ENCODE measurements at regions not wholly inside any gene's neighbourhood (a gene's known extent, or its start where the extent isn't known, plus 50 kb on each side); places are given as distances from the start of the nearest gene placed in this dataset.

DNA sequence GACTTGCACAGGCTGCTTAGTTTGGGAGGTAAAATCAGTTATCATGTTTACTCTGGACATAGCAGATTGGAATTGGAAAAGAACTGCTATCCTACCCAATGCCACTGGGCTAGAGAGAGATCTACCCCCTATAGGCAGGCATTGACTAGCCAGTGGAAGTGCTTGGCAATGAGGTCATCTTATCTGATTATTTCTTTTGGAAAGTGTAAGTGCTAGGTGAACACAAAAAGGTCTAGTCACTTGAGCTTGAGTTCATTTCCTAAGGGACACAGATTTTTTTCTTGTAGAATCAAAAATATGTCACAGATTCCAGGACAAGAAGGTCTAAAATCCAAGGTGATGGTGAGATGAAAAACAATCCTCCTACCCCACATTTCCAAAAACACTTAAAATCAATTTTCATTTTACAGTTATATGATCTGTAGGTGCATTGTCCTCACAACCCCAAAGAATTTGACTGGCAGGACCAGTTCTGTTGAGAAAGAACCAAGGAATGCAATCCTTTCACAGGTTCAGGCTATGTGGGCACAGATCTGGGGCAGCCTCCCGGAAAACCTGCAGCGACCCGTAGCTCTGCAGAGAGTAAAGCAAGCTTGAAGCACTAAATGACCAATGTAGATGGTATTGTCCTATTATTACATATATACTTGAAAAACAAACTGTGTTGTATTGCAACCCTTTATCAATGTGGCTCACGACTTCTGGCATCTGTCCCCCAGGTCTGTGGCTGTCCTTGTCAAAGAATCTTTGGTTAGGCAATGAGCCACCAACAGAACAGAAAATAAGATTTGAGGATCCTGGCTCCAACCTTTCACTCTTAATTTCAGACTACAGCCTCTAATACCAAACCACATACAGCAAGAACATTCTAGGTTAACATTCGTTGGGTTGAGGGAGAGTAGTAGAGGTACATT, 67.3 kb upstream of the ADTRP start:
- TF ChIP-seq ZFX (IDR thresholded peaks at IDR 0.05): no peak
- TF ChIP-seq, protein P1, sequence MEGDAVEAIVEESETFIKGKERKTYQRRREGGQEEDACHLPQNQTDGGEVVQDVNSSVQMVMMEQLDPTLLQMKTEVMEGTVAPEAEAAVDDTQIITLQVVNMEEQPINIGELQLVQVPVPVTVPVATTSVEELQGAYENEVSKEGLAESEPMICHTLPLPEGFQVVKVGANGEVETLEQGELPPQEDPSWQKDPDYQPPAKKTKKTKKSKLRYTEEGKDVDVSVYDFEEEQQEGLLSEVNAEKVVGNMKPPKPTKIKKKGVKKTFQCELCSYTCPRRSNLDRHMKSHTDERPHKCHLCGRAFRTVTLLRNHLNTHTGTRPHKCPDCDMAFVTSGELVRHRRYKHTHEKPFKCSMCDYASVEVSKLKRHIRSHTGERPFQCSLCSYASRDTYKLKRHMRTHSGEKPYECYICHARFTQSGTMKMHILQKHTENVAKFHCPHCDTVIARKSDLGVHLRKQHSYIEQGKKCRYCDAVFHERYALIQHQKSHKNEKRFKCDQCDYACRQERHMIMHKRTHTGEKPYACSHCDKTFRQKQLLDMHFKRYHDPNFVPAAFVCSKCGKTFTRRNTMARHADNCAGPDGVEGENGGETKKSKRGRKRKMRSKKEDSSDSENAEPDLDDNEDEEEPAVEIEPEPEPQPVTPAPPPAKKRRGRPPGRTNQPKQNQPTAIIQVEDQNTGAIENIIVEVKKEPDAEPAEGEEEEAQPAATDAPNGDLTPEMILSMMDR (conservative IDR thresholded peaks at IDR 0.05): no peak

Data from C4-2B (cell line).